Islet precursor cell (in vitro differentiated cells): ENCODE measurements at regions not wholly inside any gene's neighbourhood (a gene's known extent, or its start where the extent isn't known, plus 50 kb on each side); places are given as distances from the start of the nearest gene placed in this dataset.

Source experiments
- DNase-seq: peaks from one replicate; pipeline ENCODE4 v3.0.0-alpha.2; 2018

DNA sequence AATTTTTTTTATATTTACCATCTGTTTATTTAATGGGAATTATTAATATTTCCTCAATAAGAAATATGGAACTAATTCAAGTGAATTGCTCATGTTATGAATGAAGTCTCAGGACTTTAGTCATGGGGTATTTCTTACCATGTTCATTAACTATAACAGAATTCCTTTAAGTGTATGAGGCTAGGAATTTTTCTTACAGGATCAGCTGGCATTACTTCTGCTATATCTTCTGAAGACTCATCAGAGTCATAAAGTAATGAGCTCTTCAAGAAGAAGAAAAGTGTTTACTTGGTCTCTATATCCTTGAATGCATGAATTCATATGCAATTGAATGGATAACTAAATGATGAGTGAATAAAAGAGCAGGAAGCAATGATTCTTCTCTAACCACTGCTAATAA lies 486.8 kb upstream of the THBS1 start:
- no peak for DNase-seq

- DNase-seq = peak; percentile 78
These were observed 485.5 kb upstream of the THBS1 start for GRCh38 chr15:39095218-39095879.

DNA sequence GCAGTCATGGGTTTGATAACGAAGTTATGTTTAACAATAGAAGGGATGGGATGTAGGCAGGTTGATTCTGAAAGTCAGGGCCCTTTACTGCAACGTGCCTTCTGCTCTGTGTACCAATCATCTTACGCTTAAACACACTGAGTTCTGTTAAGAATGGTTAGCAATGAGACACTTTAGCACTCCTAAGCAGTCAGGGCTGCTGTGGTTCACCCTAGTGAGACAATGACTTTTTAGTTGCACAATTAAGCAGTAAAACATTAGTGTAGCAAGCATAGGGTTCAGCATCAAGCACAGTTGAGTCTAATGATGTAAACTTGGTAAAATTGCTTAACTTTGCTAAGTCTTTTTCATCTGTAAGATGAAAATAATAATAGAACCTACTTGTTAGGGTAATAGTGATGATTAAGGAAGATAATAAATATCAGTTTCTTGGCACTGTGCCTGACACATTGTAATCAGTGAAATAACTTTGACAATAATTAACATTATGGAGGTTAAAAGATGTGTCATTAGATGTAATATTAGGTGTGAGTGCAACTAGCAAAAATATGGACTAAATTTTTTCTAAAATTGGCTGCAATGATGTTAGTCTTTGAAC lies 484.2 kb upstream of the THBS1 start:
- DNase-seq = no peak

DNA sequence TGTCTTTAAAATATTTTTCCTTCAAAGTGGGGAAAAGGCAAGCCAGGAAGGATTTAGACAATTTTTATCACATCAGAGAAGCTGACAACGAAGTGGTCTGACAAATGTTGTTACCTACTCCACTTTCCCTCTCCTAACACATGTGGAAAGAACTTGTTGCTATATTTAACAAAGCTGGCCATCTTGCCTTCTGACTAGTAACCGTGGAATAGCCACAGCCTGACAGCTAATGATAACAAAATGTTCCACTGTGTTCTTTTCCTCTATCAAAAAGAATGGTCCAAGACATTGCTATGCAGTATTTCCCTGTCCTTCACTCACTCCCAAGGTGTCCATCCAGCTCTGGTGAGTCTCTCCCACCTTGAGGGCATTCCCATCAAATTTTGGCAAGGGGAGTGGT lies 481.4 kb upstream of the THBS1 start:
- no peak for DNase-seq

DNA sequence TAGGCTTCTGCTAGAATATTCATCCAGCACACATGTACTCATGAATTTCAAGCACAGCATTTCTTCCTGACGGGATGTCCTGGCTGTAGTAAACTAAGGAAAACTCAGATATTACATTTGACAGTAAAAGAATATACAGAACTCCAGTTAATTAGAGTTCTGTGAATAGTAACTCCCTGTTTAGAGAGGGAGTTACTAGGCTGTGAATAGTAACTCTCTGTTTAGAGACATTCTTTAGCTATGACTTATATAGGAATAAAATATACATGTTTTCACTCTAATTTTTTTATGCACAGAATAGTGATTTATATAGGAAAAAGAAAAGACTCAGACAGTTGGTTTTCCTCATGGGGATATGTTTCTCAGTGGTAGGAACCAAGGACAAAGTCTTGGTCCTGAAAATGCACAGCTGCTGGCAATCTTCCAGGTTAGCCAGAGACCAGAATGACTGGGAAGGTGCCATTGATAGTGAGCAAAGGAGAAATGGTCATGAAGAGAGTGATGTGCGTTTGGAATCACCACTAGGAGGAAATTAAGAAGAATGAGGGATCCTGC lies 480.7 kb upstream of the THBS1 start:
- no peak for DNase-seq

DNA sequence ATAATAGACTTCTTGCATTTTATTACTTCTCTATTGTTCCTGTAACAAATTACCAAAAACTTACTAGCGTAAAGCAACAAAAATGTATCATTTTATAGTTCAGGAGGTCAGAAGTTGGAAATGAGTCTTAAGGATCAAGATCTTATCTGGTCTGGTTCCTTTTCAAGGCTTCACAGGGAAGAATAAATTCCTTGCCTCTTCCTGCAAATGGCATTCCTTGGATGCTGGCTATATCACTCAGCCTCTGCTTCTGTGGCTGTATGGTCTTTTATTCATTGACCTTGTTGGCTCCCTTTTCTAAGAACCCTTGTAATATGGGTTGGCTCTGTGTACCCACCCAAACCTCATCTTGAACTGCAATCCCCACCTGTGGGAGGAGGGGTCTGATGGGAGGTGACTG lies 478.4 kb upstream of the THBS1 start:
- DNase-seq = peak; percentile 72

DNA sequence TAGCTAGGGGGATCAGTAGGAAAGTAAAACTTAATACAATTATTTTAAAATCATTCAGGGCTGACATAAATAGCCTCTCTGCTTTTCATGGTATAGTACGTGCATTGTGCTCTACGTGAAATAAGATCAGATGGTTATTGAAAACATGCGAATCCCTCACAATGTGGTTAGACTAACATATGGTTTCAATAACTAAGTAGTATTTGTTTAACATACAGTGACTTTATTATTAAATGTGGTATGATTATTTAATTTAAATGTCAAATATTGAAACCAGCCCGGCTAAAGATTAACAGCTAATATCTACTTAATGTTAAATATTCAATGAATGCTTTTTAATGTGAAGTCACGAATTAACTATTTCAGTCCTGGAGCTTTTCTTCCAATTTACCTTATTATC lies 473.9 kb upstream of the THBS1 start:
- no peak for DNase-seq

GRCh38 chr15:39108021-39108420 lies 472.9 kb upstream of the THBS1 start:
- no peak for DNase-seq

- no peak for DNase-seq
These were observed 470.5 kb upstream of the THBS1 start for GRCh38 chr15:39110336-39110735.

GRCh38 chr15:39110746-39111145 lies 470.1 kb upstream of the THBS1 start:
- DNase-seq = no peak

GRCh38 chr15:39113741-39114140 lies 467.1 kb upstream of the THBS1 start:
- no peak for DNase-seq

DNA sequence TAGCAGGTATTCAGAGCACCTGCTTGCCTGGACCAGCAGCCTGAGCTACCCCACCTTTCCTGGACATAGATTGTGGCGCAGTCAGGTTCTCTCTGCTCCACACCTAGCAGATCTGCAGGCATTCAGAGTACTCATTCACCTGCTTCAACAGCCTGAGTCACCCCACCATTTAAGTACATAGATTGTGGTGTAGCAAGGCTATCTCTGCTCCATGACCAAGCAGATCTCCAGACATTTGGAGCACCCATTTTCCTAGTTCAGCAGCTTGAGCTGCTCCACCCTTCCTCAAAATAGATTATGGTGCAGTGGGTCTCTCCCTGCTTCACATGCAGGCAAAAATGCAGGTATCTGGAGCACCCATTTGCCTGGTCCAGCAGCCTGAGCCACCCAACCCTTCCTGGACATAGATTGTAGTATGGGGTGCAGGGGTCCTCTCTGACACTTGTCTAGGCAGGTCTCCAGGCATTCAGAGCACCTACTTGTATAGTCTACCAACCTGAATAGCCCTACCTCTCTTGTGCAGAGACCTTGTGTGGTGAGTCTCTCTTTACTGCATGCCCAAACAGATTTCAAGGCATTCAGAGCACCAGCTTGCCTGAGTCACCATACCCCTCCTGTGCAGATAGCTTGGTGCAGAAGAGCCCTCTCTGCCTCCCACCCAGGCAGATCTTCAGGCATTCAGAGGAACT lies 466.0 kb upstream of the THBS1 start:
- DNase-seq = no peak

GRCh38 chr15:39115379-39116057 lies 465.4 kb upstream of the THBS1 start:
- peak; percentile 66 for DNase-seq

- no peak for DNase-seq
These were observed 462.4 kb upstream of the THBS1 start for GRCh38 chr15:39118510-39118909.

DNA sequence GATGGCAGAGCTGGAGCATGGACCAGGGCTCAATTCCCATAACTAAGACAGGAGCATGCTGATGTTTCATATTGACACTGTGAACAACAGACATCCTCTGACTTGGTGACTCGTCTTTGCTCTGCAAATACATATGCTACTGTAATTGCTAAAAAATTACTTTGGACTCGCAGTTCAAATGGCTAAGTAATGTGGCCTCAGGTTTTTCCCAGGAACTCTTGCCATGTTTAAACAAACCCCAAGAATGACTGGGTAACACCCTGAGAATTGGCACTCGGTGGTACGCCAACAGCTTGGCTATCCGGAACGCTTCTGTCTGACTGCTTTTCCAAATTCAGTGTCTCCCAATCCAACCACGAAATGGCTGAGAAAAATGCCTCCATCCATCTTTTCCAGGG lies 456.7 kb upstream of the THBS1 start:
- no peak for DNase-seq

DNA sequence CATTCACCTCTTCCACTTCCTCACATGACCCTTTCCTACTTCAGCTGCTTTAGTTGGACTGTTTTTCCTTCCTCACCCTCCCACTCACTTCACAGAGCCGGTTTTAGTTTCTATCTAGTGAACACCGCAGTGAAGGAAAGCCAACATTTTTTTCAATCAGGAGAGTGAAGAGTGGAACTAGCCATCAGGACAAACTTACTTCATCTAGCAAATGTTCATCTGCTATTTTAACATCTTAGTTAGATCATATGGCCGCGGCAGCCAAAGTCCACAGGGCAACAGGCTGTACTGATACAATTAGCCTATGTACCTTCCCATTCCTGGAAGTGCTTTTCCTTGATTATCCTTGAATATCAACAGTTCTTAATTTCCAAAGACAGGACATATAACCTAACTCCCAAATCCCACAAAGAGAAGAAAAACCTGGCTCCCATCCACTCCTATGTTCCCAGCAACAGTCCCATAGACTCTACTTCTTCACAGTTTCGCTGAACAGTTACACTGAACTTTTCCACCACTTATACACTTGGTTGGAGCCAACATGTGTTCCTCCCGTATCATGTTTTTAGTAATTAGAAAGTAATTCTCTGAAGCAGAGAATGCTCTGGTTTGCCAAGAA lies 456.2 kb upstream of the THBS1 start:
- no peak for DNase-seq

GRCh38 chr15:39125226-39125625 lies 455.7 kb upstream of the THBS1 start:
- DNase-seq = no peak

- DNase-seq = peak; percentile 71
These were observed 455.0 kb upstream of the THBS1 start for GRCh38 chr15:39125904-39126303.

DNA sequence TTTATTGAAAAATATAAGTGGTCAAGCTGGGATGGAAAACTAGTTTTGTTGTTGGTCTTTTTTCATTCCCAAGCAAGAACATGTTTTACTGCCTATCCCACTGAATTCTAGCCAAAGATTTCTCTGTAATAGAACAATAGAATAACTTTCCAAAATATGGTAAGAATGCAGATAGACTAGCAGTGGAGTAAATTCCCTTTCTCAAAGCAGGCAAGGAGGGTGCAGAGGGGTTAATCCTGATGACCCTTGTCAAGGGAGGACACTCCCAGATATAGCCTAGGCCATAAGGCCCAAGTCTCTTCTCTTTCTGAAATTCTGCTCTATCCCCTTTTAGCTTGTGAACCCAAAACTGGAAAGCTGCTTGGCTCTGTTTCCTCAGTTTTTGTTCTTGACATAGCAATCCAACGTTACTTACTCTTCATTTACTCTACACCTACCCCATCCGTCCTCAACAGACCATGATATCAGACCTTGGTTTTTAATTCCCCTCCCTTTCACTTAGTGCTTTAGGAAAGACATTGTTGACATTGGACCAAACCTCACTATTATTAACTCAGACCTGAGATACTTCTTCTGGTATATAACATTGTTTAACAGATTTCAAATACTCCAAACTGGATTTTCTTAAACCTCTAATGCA lies 453.6 kb upstream of the THBS1 start:
- DNase-seq = no peak

DNA sequence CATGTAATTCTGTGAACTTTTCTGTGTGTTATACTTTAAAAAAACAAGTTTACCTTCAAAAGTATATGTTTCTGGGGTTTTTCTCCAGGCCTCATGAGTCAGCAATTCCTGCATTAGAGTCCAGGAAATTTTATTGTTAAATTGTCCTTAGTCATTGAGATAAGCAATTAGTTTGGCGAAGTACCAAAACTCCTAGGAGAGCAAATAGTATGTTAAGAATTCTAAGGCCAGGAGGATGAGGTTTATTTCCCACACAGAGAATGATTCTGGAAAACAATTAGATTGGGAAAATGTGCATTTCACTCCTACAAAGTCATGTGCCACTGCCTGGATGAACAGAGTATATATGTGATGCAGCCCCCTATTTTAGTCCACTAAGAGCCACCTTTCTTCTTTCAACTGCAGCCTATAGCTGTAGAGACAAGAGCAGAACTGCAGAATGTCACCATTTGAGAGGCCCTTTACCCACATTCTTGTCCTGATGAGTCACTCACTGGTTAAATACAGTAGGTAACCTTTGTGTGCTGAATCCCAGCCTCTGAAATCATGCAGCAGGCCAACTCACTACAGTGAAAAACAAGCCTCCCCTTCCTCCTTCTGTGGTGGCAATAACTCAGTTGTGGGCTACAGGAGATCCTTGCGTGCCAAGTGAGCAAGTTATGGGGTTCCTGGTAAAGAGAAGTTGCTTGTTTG lies 452.8 kb upstream of the THBS1 start:
- peak; percentile 94 for DNase-seq

- no peak for DNase-seq
These were observed 452.1 kb upstream of the THBS1 start for GRCh38 chr15:39128746-39129145.
